ENCODE measurements at regions not wholly inside any gene's neighbourhood (a gene's known extent, or its start where the extent isn't known, plus 50 kb on each side); places are given as distances from the start of the nearest gene placed in this dataset.

DNA sequence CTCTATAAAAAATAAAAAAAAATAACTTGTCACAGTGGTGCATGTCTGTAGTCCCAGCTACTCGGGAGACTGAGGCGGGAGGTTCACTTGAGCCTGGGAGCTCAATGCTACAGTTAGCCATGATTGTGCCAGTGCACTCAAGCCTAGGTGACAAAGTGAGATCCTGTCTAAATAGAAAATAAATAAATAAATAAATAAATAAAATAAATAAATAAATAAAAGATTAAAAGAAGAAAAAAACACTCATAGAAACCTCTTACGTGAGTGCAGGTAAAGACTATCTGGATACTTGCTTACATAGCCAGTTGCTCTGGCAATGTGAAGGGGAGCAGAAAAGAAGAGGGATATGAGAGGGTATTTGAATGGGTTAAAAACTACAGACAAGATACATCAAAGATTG, 242.5 kb upstream of the PCDH15 start:
- TF ChIP-seq, protein P1, sequence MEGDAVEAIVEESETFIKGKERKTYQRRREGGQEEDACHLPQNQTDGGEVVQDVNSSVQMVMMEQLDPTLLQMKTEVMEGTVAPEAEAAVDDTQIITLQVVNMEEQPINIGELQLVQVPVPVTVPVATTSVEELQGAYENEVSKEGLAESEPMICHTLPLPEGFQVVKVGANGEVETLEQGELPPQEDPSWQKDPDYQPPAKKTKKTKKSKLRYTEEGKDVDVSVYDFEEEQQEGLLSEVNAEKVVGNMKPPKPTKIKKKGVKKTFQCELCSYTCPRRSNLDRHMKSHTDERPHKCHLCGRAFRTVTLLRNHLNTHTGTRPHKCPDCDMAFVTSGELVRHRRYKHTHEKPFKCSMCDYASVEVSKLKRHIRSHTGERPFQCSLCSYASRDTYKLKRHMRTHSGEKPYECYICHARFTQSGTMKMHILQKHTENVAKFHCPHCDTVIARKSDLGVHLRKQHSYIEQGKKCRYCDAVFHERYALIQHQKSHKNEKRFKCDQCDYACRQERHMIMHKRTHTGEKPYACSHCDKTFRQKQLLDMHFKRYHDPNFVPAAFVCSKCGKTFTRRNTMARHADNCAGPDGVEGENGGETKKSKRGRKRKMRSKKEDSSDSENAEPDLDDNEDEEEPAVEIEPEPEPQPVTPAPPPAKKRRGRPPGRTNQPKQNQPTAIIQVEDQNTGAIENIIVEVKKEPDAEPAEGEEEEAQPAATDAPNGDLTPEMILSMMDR (IDR thresholded peaks at IDR 0.05), result no peak
- no peak for TF ChIP-seq POLR2A (IDR thresholded peaks at IDR 0.05)
